Heart right ventricle (tissue), 16 donors: ENCODE measurements at regions not wholly inside any gene's neighbourhood (a gene's known extent, or its start where the extent isn't known, plus 50 kb on each side); places are given as distances from the start of the nearest gene placed in this dataset.

Experiments
- ATAC-seq, 8 donors: fragments of 200-7000 bp; cut with Tn5 transposase; one replicate each; pipeline ENCODE4 v1.9.1; 2020; ENCODE audit warnings: mild to moderate bottlenecking in 8 of 8, moderate library complexity in 8 of 8, moderate number of reproducible peaks in 1 of 8
- DNase-seq, 2 donors: peaks; one replicate each; pipeline ENCODE4 v3.0.0-alpha.2; 2020
- H3K27ac ChIP-seq, 10 donors: fragments of 200-600 bp; sonication (generic) in 2 of 10; one replicate each; pipeline versions ENCODE4 v1.5.0 to v1.8.0; 2020 to 2022; ENCODE audit warnings: mild to moderate bottlenecking in 3 of 10
- H3K27me3 ChIP-seq, 7 donors: fragments of 200-600 bp; one replicate each; pipeline ENCODE4 v1.8.0; 2021 to 2022; ENCODE audit warnings: mild to moderate bottlenecking in 2 of 7
- H3K36me3 ChIP-seq, 9 donors: fragments of 200-600 bp; sonication (generic) in 1 of 9; one replicate each; pipeline versions ENCODE4 v1.5.0 to v1.8.0; 2020 to 2022; ENCODE audit warnings: mild to moderate bottlenecking in 2 of 9
- H3K4me1 ChIP-seq, 9 donors: fragments of 200-600 bp; sonication (generic) in 1 of 9; one replicate each; pipeline versions ENCODE4 v1.5.0 to v1.8.0; 2020 to 2022; ENCODE audit warnings: mild to moderate bottlenecking in 4 of 9
- H3K4me3 ChIP-seq, 10 donors: fragments of 200-600 bp; sonication (generic) in 2 of 10; one replicate each; pipeline versions ENCODE4 v1.5.0 to v1.8.0; 2020 to 2022; ENCODE audit warnings: mild to moderate bottlenecking in 7 of 10, moderate library complexity in 2 of 10
- H3K9me3 ChIP-seq, 11 donors: fragments of 200-600 bp in 10 of 11; sonication (generic) in 2 of 11; one replicate each; pipeline versions ENCODE4 v1.5.0 to v1.8.0; 2013 to 2022; ENCODE audit warnings: mild to moderate bottlenecking in 2 of 11, control low read depth in 1 of 11, moderate library complexity in 1 of 11
- WGBS, 2 donors: extraction: QIAGEN DNeasy Blood & Tissue Kit; methylation state at CpG; one replicate each; pipeline ENCODE4 v1.1.7; 2013; ENCODE audit warnings: inconsistent platforms in 1 of 2; 5-methylcytosine and 5-hydroxymethylcytosine counted together
- intact Hi-C, 10 donors: fragments of 100-400 bp; cut with DNase I; formaldehyde crosslinking; loops; one replicate each; pipeline versions ENCODE4 v1.11.1 to v1.14.2; 2022
- TF ChIP-seq, protein P1 (sequence below), 9 donors: fragments of 200-600 bp; sonication (generic) in 2 of 9; IDR thresholded peaks; one replicate each; pipeline versions ENCODE4 v1.5.0 to v1.8.0; 2021 to 2022; ENCODE audit warnings: antibody characterized with exemption in 9 of 9, mild to moderate bottlenecking in 5 of 9, moderate library complexity in 1 of 9
- donor health status: Arrhythmogenic right ventricular cardiomyopathy.
- donor health status: ischemic (EF 13 %, LVEDD 7.1; RV severe dilation, severe dysfunction).
- donor health status: healthy with polysubstance abuse.
- donor health status: DM: no; HTN: yes; CAD: no.
- donor health status: DM: no; HTN: no; CAD: no.
- donor health status: ischemic (EF 25% LVEDD 6.9; RV normal size, moderate dysfunction).
- donor health status: ischemic (EF 25% LVEDD 5.7; RV mildly dilated, moderate dysfunction).
- donor health status: healthy.
- donor health status: DM: yes; HTN: yes; CAD: no.
- donor health status: Ischemic cardiomyopathy.
- donor health status: ischemic (EF 35%, LVEDD 5.7; RV mildly dilated, moderate dysfunction).
- donor health status: nonischemic (EF 11% LVEDD 7.7; RV severe dilation, severe dysfunction).
- donor health status: DM: yes; HTN: yes; CAD: no.
- donor health status: PGD.
- donor health status: ischemic (EF 29% LVEDD 5.4; RV normal size, mild dysfunction).
- donor health status: nonischemic (EF 23%, LVEDD 6.1; RV moderate dilation, normal function).

DNA sequence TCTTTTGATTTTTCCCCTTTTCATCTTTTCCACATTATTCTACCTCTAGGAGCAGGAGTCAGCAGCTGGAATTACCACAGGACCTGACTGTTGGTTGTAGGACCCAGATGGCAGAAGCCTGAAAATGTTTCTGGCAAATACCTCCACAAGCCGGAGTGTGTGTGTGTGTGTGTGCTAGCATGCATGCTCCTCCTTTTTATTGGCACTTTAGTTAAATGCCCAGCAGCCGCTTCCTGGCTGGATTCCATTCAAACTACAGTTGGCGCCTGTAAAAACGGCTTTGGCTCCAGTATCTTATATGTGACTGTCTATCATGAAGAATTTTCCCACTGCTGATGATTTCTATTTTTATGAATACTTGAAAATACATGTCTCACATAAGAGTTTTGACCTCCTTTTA, 319.7 kb upstream of the SP4 start:
- peak in 1 of 8 donors; percentile 45 for ATAC-seq
- Histone ChIP-seq H3K4me3 (no peak overlapping the region), H3K36me3 (no peaks in the 10 kb centered on the region), H3K27ac (no peak overlapping the region), H3K27me3 (no peaks in the 10 kb centered on the region), H3K4me1 (peaks cover 0 to 3% (median 0%) of the 10 kb centered on the region in 9 donors), H3K9me3 (no peaks in the 10 kb centered on the region)
- TF ChIP-seq, protein P1, sequence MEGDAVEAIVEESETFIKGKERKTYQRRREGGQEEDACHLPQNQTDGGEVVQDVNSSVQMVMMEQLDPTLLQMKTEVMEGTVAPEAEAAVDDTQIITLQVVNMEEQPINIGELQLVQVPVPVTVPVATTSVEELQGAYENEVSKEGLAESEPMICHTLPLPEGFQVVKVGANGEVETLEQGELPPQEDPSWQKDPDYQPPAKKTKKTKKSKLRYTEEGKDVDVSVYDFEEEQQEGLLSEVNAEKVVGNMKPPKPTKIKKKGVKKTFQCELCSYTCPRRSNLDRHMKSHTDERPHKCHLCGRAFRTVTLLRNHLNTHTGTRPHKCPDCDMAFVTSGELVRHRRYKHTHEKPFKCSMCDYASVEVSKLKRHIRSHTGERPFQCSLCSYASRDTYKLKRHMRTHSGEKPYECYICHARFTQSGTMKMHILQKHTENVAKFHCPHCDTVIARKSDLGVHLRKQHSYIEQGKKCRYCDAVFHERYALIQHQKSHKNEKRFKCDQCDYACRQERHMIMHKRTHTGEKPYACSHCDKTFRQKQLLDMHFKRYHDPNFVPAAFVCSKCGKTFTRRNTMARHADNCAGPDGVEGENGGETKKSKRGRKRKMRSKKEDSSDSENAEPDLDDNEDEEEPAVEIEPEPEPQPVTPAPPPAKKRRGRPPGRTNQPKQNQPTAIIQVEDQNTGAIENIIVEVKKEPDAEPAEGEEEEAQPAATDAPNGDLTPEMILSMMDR (IDR thresholded peaks at IDR 0.05), result no peak
- intact Hi-C loops, result loop anchor here in 1 of 10 donors (10.0 kb wide), 1 partner anchor 63 kb away; no protein-coding TSS in a partner anchor
- peak in 1 of 2 donors; percentile 12 for DNase-seq
- 23 to 32% methylated on average over 4 of the region's 4 CpGs for WGBS, 2 donors

DNA sequence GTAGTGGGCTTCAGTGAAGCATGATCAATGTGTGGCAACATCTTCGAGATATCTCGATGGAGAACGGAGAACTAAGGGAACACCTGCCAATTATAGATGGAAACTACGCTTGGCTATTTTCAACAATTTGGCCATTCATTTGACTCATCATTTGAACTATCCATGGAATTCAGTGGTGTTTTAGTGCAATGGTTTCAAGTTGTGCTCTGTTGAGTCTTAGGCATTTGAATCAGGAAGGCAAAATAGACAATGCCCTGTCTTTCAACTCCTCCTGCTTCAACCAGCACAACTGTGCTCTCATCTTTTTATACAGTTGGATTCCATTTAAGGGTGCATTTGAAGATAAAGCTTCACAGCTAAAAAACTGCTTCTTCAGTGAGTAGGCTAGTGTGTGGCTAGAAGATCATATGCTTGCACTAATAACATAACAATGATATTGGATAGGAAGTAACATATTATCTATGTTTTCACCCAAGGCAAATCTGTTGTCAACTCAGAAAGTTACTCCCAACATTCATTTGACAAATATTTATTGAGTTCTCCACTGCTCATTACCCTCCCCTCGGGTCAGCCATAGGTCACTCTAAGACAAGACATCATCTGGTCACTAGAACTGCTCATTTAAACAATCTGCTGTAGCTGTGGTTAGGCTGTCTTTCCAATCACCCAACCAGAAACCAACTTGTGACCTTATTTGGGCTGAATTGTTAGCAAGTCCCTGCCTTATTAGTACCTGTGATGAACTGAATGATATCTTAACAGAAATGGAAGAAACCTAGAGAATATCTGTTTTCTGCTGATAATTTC, 314.1 kb upstream of the SP4 start:
- intact Hi-C loops, result no loop called here
- Histone ChIP-seq H3K9me3 (no peaks in the 10 kb centered on the region), H3K27me3 (peaks cover 0 to 6% (median 0%) of the 10 kb centered on the region in 7 donors), H3K36me3 (no peaks in the 10 kb centered on the region), H3K4me1 (peaks cover 0 to under 1% (median 0%) of the 10 kb centered on the region in 9 donors), H3K4me3 (no peak overlapping the region), H3K27ac (no peak overlapping the region)
- no peak for ATAC-seq
- no peak for DNase-seq
- TF ChIP-seq, protein P1 (IDR thresholded peaks at IDR 0.05), result no peak
- WGBS, 2 donors, result 84 to 89% methylated on average over 5 of the region's 5 CpGs

DNA sequence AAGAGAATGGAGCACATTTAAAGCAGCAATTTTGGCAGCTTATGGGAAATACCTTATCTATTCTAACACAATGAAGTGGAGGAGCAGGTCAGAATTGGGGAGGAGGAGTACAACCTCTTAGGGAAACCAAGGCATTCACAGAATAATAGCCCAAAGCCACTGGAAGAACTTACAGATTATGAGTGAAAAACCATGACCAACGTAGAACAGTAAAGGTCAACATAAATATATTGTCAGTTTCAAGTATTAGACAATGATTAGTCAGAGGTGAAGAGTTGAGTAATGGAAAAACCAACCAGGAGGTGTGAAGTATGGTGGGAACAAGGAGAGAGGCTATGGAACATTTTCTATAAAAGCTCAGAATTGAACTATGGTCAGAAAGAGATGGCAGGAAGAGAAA, 304.3 kb upstream of the SP4 start:
- WGBS, 2 donors, result 40 to 75% methylated on average over 1 of the region's 1 CpG
- Histone ChIP-seq H3K27me3 (no peaks in the 10 kb centered on the region), H3K4me1 (no peaks in the 10 kb centered on the region), H3K4me3 (no peak overlapping the region), H3K27ac (no peak overlapping the region), H3K9me3 (no peaks in the 10 kb centered on the region), H3K36me3 (no peaks in the 10 kb centered on the region)
- no peak for DNase-seq
- intact Hi-C loops, result no loop called here
- ATAC-seq, result no peak
- TF ChIP-seq, protein P1 (IDR thresholded peaks at IDR 0.05), result no peak

DNA sequence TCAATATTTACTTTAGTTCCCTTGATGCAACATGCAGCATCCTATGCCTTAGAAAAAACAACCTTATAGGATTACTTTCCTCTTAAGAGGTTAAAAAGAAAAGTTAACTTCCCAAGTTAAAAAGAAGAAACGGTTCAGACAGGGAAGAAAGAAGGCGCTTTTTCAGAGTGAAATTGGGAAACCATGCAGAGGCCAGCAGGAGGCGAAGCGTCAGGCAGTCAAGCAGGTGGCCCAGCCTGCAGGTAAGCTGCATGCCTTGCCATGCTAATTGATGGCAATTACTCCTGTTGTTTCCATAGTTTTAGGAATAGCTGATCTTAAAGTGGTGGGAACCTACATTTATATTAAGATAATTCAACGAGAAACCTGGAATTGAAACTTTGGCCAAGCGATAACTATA, 302.6 kb upstream of the SP4 start:
- no peak for DNase-seq
- 67 to 76% methylated on average over 6 of the region's 6 CpGs for WGBS, 2 donors
- Histone ChIP-seq H3K4me1 (no peaks in the 10 kb centered on the region), H3K27me3 (peaks cover 0 to 7% (median 0%) of the 10 kb centered on the region in 7 donors), H3K9me3 (no peaks in the 10 kb centered on the region), H3K4me3 (no peak overlapping the region), H3K27ac (no peak overlapping the region), H3K36me3 (no peaks in the 10 kb centered on the region)
- TF ChIP-seq, protein P1 (IDR thresholded peaks at IDR 0.05), result no peak
- intact Hi-C loops, result no loop called here
- no peak for ATAC-seq
